OCI-LY1 (cell line): ENCODE measurements at regions not wholly inside any gene's neighbourhood (a gene's known extent, or its start where the extent isn't known, plus 50 kb on each side); places are given as distances from the start of the nearest gene placed in this dataset.

ENCODE experiments used
- H2AFZ ChIP-seq: fragments of 200-600 bp; sonication (generic), shearing (Covaris generic); 2 replicates; pipeline ENCODE4 v1.6.0; 2014; ENCODE audit warnings: antibody characterized with exemption, mild to moderate bottlenecking, low read length
- H3F3A ChIP-seq: fragments of 200-600 bp; sonication (generic), shearing (Covaris generic); 2 replicates; pipeline ENCODE4 v1.6.0; 2014; ENCODE audit warnings: mild to moderate bottlenecking, antibody characterized with exemption, low read length, moderate library complexity; ENCODE audit not compliant: insufficient read depth
- H3K27ac ChIP-seq: fragments of 200-600 bp; sonication (generic); 2 replicates; pipeline ENCODE4 v1.5.1; 2014; ENCODE audit warnings: low read length, mixed run types, mild to moderate bottlenecking, low read depth; ENCODE audit not compliant: poor library complexity, severe bottlenecking
- H3K27me3 ChIP-seq: fragments of 200-600 bp; sonication (generic); 2 replicates; pipeline ENCODE4 v1.6.0; 2014; ENCODE audit warnings: antibody characterized with exemption, mild to moderate bottlenecking, low read length, moderate library complexity; ENCODE audit not compliant: insufficient read depth
- H3K36me3 ChIP-seq: fragments of 200-600 bp; sonication (generic); 2 replicates; pipeline ENCODE4 v1.6.1; 2014; ENCODE audit warnings: mild to moderate bottlenecking, antibody characterized with exemption, low read length, moderate library complexity, mixed read lengths; ENCODE audit not compliant: insufficient read depth
- H3K4me1 ChIP-seq: fragments of 200-600 bp; sonication (generic); 2 replicates; pipeline ENCODE4 v1.5.1; 2014; ENCODE audit warnings: mild to moderate bottlenecking, low read length, moderate library complexity; ENCODE audit not compliant: insufficient read depth, severe bottlenecking
- H3K4me2 ChIP-seq: fragments of 200-600 bp; sonication (generic), shearing (Covaris generic); 2 replicates; pipeline ENCODE4 v1.6.1; 2014; ENCODE audit warnings: low read length
- H3K4me3 ChIP-seq: fragments of 200-600 bp; sonication (generic); 2 replicates; pipeline ENCODE4 v1.5.1; 2014; ENCODE audit warnings: low read length, low read depth, mild to moderate bottlenecking, mixed read lengths; ENCODE audit not compliant: poor library complexity, severe bottlenecking
- H3K79me2 ChIP-seq: fragments of 200-600 bp; shearing (Covaris generic); 2 replicates; pipeline ENCODE4 v1.6.1; 2016; ENCODE audit warnings: mixed run types, low read length, mixed read lengths; ENCODE audit not compliant: insufficient read depth
- H3K9ac ChIP-seq: fragments of 200-600 bp; sonication (generic), shearing (Covaris generic); 2 replicates; pipeline ENCODE4 v1.6.1; 2014; ENCODE audit warnings: mild to moderate bottlenecking, low read length, mixed read lengths
- H3K9me2 ChIP-seq: fragments of 200-600 bp; sonication (generic), shearing (Covaris generic); 2 replicates; pipeline ENCODE4 v1.6.1; 2014; ENCODE audit warnings: low read depth, mild to moderate bottlenecking, low read length, mixed read lengths
- H3K9me3 ChIP-seq: fragments of 200-600 bp; shearing (Covaris generic); 2 replicates; pipeline ENCODE4 v1.6.1; 2014; ENCODE audit warnings: low read length, mixed read lengths
- H4K20me1 ChIP-seq: fragments of 200-600 bp; sonication (generic), shearing (Covaris generic); 2 replicates; pipeline ENCODE4 v1.6.0; 2016; ENCODE audit warnings: mild to moderate bottlenecking, low read length; ENCODE audit not compliant: insufficient read depth
- CTCF ChIP-seq: fragments of 200-600 bp; sonication (generic), shearing (Covaris generic); IDR thresholded peaks from 2 replicates; pipeline ENCODE4 v1.5.1; 2017; ENCODE audit warnings: mild to moderate bottlenecking, antibody characterized with exemption, low read length, moderate library complexity, mixed read lengths
- EZH2 ChIP-seq: fragments of 200-600 bp; sonication (generic), shearing (Covaris generic); IDR thresholded peaks from 2 replicates; pipeline ENCODE4 v1.8.0; 2017; ENCODE audit warnings: borderline replicate concordance, mixed run types, mild to moderate bottlenecking, antibody characterized with exemption, low read length, moderate library complexity, mixed read lengths

GRCh38 chr20:24738981-24739633, 210.0 kb upstream of the CST7 start:
- Histone ChIP-seq H3K4me3 (no peak overlapping the region), H3K27me3 (0 out of 2 replicates have a peak, but pooled peaks cover 6% of the 10 kb centered on the region), H3K79me2 (no peaks in the 10 kb centered on the region), H2AFZ (no peak overlapping the region), H3F3A (no peaks in the 10 kb centered on the region), H4K20me1 (no peaks in the 10 kb centered on the region), H3K4me1 (no peaks in the 10 kb centered on the region), H3K27ac (no peak overlapping the region), H3K9me3 (no peaks in the 10 kb centered on the region), H3K9me2 (no peaks in the 10 kb centered on the region), H3K36me3 (no peaks in the 10 kb centered on the region), H3K9ac (no peak overlapping the region), H3K4me2 (no peak overlapping the region)
- TF ChIP-seq EZH2 (no peak), CTCF (no peak)

- no peaks in the 10 kb centered on the region for H3F3A ChIP-seq
- TF ChIP-seq CTCF (no peak), EZH2 (no peak)
- no peak overlapping the region for H3K4me2 ChIP-seq
- H3K4me1 ChIP-seq = no peaks in the 10 kb centered on the region
- H3K79me2 ChIP-seq = no peaks in the 10 kb centered on the region
- no peaks in the 10 kb centered on the region for H3K36me3 ChIP-seq
- no peaks in the 10 kb centered on the region for H4K20me1 ChIP-seq
- no peak overlapping the region for H3K27ac ChIP-seq
- no peaks in the 10 kb centered on the region for H3K9me2 ChIP-seq
- 0 out of 2 replicates have a peak, but pooled peaks cover 6% of the 10 kb centered on the region for H3K27me3 ChIP-seq
- no peak overlapping the region for H3K4me3 ChIP-seq
- no peaks in the 10 kb centered on the region for H3K9me3 ChIP-seq
- H2AFZ ChIP-seq = no peak overlapping the region
- H3K9ac ChIP-seq = no peak overlapping the region
Measured at GRCh38 chr20:24739746-24740145, 209.3 kb upstream of the CST7 start.

- no peak overlapping the region for H2AFZ ChIP-seq
- no peaks in the 10 kb centered on the region for H3K9me3 ChIP-seq
- no peaks in the 10 kb centered on the region for H3F3A ChIP-seq
- H3K4me1 ChIP-seq = no peaks in the 10 kb centered on the region
- H3K4me3 ChIP-seq = no peak overlapping the region
- no peaks in the 10 kb centered on the region for H3K36me3 ChIP-seq
- no peaks in the 10 kb centered on the region for H4K20me1 ChIP-seq
- H3K4me2 ChIP-seq = no peak overlapping the region
- no peak overlapping the region for H3K27ac ChIP-seq
- no peaks in the 10 kb centered on the region for H3K9me2 ChIP-seq
- no peak overlapping the region for H3K9ac ChIP-seq
- TF ChIP-seq CTCF (no peak), EZH2 (no peak)
- H3K79me2 ChIP-seq = no peaks in the 10 kb centered on the region
- 0 out of 2 replicates have a peak, but pooled peaks cover 6% of the 10 kb centered on the region for H3K27me3 ChIP-seq
Measured at GRCh38 chr20:24741493-24742072, 207.5 kb upstream of the CST7 start.
